Vagina (tissue), 2 donors: ENCODE measurements at regions not wholly inside any gene's neighbourhood (a gene's known extent, or its start where the extent isn't known, plus 50 kb on each side); places are given as distances from the start of the nearest gene placed in this dataset.

Experiments used
- DNase-seq, 2 donors: peaks; one replicate each; pipeline ENCODE4 v3.0.0-alpha.2; 2017; ENCODE audit errors: extremely low spot score in 2 of 2
- H3K27ac ChIP-seq: fragments of 200-600 bp; sonication (generic); one replicate; pipeline ENCODE4 v1.5.1; 2019
- H3K27me3 ChIP-seq: fragments of 200-600 bp; sonication (generic); one replicate; pipeline ENCODE4 v1.5.1; 2019
- H3K36me3 ChIP-seq, 2 donors: fragments of 200-600 bp; sonication (generic); one replicate each; pipeline ENCODE4 v1.5.1; 2017 to 2019
- H3K4me1 ChIP-seq: fragments of 200-600 bp; sonication (generic); one replicate; pipeline ENCODE4 v1.5.1; 2019
- H3K4me3 ChIP-seq, 2 donors: fragments of 200-600 bp; sonication (generic); 1 replicate in 1 of 2; 2 replicates in 1 of 2; pipeline ENCODE4 v1.5.1; 2016 to 2019
- H3K9me3 ChIP-seq: fragments of 200-600 bp; sonication (generic); one replicate; pipeline ENCODE4 v1.5.1; 2019
- POLR2A ChIP-seq, 2 donors: fragments of 450-650 bp; IDR thresholded peaks; one replicate each; pipeline ENCODE4 v1.6.1; 2017; ENCODE audit warnings: antibody characterized with exemption in 2 of 2, mild to moderate bottlenecking in 2 of 2, moderate library complexity in 2 of 2
- POLR2AphosphoS5 ChIP-seq, 2 donors: sonication (generic); formaldehyde crosslinking; IDR thresholded peaks; one replicate each; pipeline ENCODE4 v1.9.0; 2017; ENCODE audit warnings: antibody characterized with exemption in 2 of 2, mild to moderate bottlenecking in 2 of 2, low read depth in 1 of 2; ENCODE audit not compliant: insufficient read depth in 1 of 2
- intact Hi-C: fragments of 100-400 bp; cut with DNase I; formaldehyde crosslinking; loops from one replicate; pipeline ENCODE4 v1.15.1; 2023
- TF ChIP-seq, protein P1 (sequence below), 3 experiments: fragments of 450-650 bp in 2 of 3; fragments of 200-600 bp in 1 of 3; sonication (generic) in 1 of 3; IDR thresholded peaks; one replicate each; pipeline ENCODE4 v1.5.1; 2017 to 2019; ENCODE audit warnings: antibody characterized with exemption in 3 of 3, mild to moderate bottlenecking in 2 of 3, moderate library complexity in 2 of 3

DNA sequence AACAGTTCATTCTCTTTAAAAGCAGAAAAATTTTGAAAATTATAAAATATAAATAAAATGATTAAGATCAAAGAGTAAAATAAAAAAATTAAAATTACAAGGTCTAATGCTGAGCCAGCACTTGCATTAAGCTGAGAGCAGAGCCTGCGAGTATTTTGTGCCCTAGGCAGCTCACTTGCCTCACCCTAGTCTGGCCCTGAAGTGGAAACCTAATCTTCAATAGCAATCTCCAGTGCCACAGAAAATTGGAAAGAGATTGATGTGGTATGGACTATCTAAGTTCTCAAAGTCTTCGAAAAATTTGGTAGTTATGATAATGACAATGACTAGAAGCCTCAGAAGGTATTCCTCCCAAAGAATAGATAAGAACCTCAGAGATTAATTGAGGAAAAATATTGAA is 459.4 kb upstream of the CBLB start:
- Histone ChIP-seq H3K4me3 (no peak overlapping the region), H3K4me1 (no peaks in the 10 kb centered on the region), H3K36me3 (no peaks in the 10 kb centered on the region), H3K9me3 (peaks cover 7% of the 10 kb centered on the region), H3K27ac (no peak overlapping the region), H3K27me3 (no peaks in the 10 kb centered on the region)
- TF ChIP-seq POLR2A (IDR thresholded peaks at IDR 0.05) (no peak), POLR2AphosphoS5 (IDR thresholded peaks at IDR 0.05; ENCODE audit: insufficient read depth in 1 of 2, low read depth in 1 of 2) (no peak)
- TF ChIP-seq, protein P1, sequence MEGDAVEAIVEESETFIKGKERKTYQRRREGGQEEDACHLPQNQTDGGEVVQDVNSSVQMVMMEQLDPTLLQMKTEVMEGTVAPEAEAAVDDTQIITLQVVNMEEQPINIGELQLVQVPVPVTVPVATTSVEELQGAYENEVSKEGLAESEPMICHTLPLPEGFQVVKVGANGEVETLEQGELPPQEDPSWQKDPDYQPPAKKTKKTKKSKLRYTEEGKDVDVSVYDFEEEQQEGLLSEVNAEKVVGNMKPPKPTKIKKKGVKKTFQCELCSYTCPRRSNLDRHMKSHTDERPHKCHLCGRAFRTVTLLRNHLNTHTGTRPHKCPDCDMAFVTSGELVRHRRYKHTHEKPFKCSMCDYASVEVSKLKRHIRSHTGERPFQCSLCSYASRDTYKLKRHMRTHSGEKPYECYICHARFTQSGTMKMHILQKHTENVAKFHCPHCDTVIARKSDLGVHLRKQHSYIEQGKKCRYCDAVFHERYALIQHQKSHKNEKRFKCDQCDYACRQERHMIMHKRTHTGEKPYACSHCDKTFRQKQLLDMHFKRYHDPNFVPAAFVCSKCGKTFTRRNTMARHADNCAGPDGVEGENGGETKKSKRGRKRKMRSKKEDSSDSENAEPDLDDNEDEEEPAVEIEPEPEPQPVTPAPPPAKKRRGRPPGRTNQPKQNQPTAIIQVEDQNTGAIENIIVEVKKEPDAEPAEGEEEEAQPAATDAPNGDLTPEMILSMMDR (IDR thresholded peaks at IDR 0.05) = no peak
- intact Hi-C loops = no loop called here
- no peak for DNase-seq

DNA sequence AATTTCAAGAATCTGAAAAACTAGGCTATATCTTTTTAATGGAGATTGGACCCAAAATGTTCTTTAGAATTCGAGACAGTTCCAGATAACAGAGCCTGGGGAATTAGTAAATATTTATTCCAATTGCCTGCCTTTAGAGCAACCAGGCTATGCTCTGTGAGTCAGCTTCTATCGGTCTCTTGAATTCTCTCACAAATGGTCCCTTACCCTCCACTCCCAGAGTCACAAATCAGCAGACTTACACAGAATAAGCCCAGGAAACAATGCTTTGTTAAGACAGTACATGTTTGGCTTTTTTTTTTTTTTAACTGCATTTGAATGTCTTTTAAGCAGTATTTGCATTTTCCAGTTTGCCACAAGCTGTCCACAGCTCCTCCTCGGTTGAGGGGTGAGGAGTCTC is 460.7 kb upstream of the CBLB start:
- TF ChIP-seq, protein P1 (IDR thresholded peaks at IDR 0.05) = no peak
- no peak for TF ChIP-seq POLR2A (IDR thresholded peaks at IDR 0.05)
- TF ChIP-seq POLR2AphosphoS5 (IDR thresholded peaks at IDR 0.05; ENCODE audit: insufficient read depth in 1 of 2, low read depth in 1 of 2) = no peak
- intact Hi-C loops = no loop called here
- Histone ChIP-seq H3K36me3 (no peaks in the 10 kb centered on the region), H3K4me3 (no peak overlapping the region), H3K9me3 (peaks cover 2% of the 10 kb centered on the region), H3K4me1 (no peaks in the 10 kb centered on the region), H3K27me3 (no peaks in the 10 kb centered on the region), H3K27ac (no peak overlapping the region)
- no peak for DNase-seq

DNA sequence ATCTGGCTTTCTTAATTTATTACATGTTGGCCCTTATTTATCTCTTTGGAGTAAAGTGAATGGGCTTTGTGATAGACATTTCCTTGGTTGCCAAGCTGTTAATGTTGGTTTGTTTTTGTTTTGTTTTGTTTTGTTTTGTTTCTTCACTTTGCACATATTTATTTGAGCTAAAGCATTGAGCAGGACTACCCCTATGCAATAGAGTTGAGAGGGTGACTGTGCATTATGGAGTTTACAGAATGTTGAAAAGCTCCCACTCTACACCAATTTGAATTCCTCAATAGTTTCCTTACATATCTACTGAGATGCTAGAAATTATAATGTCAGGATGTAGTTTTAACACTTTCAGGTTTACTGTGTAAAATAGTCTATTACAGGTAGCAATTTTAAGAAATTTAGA is 462.8 kb upstream of the CBLB start:
- TF ChIP-seq POLR2A (IDR thresholded peaks at IDR 0.05) (no peak), POLR2AphosphoS5 (IDR thresholded peaks at IDR 0.05; ENCODE audit: insufficient read depth in 1 of 2, low read depth in 1 of 2) (no peak)
- TF ChIP-seq, protein P1 (IDR thresholded peaks at IDR 0.05) = no peak
- Histone ChIP-seq H3K9me3 (no peaks in the 10 kb centered on the region), H3K27me3 (no peaks in the 10 kb centered on the region), H3K4me1 (no peaks in the 10 kb centered on the region), H3K36me3 (no peaks in the 10 kb centered on the region), H3K27ac (no peak overlapping the region), H3K4me3 (no peak overlapping the region)
- no peak for DNase-seq
- intact Hi-C loops = no loop called here

DNA sequence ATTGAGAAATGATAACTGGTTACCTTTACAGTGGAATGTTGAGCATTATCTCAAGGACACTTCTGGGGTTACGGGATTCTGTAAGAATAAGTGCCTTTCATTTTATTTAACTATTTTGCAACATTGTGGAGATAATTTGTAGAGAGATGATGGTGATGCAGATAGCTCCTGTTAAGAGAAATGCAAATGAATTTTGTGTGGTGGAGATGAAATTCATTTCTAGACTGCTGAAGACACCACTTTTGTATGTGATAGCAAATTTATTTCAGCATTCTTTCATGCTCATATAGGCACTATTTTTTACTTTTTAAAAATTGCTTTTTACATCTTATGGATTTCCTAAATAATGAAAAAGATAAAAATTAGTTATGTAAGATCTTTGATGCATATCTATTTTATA is 463.3 kb upstream of the CBLB start:
- TF ChIP-seq, protein P1 (IDR thresholded peaks at IDR 0.05) = no peak
- TF ChIP-seq POLR2AphosphoS5 (IDR thresholded peaks at IDR 0.05; ENCODE audit: insufficient read depth in 1 of 2, low read depth in 1 of 2) (no peak), POLR2A (IDR thresholded peaks at IDR 0.05) (no peak)
- H3K27ac ChIP-seq = no peak overlapping the region
- DNase-seq = no peak
- no peaks in the 10 kb centered on the region for H3K4me1 ChIP-seq
- H3K4me3 ChIP-seq = no peak overlapping the region
- no peaks in the 10 kb centered on the region for H3K36me3 ChIP-seq
- intact Hi-C loops = no loop called here
- H3K27me3 ChIP-seq = no peaks in the 10 kb centered on the region
- no peaks in the 10 kb centered on the region for H3K9me3 ChIP-seq

DNA sequence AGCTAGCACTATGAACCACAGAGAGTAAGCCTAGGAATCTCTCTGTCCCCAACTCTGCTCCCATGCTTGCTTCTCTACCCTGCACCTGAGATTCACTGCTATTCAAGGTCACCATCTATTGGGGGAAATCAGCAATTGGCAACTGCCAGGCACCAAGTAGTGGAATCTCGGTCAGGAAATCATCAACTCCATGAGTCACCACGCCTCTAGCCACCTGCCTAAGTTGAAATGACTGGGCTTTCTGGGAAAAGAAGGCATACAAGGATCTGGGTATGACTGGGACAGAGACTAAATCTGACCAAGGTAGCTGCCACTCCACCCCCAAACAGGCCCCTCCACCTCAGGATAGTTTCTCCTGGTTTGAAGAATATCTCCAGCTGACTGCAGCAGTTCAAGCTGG is 464.1 kb upstream of the CBLB start:
- Histone ChIP-seq H3K27me3 (no peaks in the 10 kb centered on the region), H3K36me3 (no peaks in the 10 kb centered on the region), H3K4me1 (no peaks in the 10 kb centered on the region), H3K9me3 (no peaks in the 10 kb centered on the region), H3K4me3 (no peak overlapping the region), H3K27ac (no peak overlapping the region)
- TF ChIP-seq, protein P1 (IDR thresholded peaks at IDR 0.05) = no peak
- TF ChIP-seq POLR2AphosphoS5 (IDR thresholded peaks at IDR 0.05; ENCODE audit: insufficient read depth in 1 of 2, low read depth in 1 of 2) = no peak
- no peak for TF ChIP-seq POLR2A (IDR thresholded peaks at IDR 0.05)
- intact Hi-C loops = no loop called here
- no peak for DNase-seq
